ENCODE measurements at regions not wholly inside any gene's neighbourhood (a gene's known extent, or its start where the extent isn't known, plus 50 kb on each side); places are given as distances from the start of the nearest gene placed in this dataset.
"Not testable (repeated sequence)": the region's sequence is repeated elsewhere in the genome, so short reads cannot be mapped to it uniquely, and the experiment has no call there.

DNA sequence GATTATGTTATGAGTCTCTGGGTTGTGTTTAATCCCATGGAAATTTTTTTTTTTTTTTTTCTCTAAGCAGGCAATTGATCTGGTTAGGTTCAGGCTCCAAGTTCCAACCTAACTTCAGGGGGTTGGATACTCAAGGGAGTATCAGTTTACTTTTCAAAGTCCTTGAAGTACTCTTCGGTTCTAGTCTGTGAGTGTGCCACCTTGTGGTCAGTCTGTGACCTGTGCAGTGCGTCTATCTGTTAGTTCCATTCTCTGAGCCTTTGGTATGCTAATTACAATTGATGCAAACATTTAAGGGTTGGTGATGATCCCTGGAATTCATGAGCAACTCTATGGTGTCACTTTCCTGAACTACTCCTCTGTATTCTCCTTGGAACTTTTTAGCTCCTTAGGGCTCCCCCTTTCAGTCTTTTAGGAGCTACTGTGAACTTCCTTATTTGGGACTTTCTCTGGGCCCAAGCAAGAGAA lies 342.0 kb downstream of the SOX4 start:
- no peak for DNase-seq
- Mint-ChIP-seq H3K27ac (no peak overlapping the region), H3K27me3 (peaks cover 0 to 1% of the 10 kb centered on the region in 2 donors), H3K36me3 (no peaks in the 10 kb centered on the region), H3K4me1 (no peaks in the 10 kb centered on the region), H3K9me3 (peaks cover 0 to 20% (median 6%) of the 10 kb centered on the region in 8 donors), H3K4me3 (no peak overlapping the region)
- no peaks in the 10 kb centered on the region for H3K4me1 ChIP-seq (ENCODE audit: insufficient read depth, low read length)
- H3K27me3 ChIP-seq (ENCODE audit: insufficient read depth, low read length): no peaks in the 10 kb centered on the region
- H3K9me3 ChIP-seq (ENCODE audit: control insufficient read depth in 1 of 2, low read length in 2 of 2): no peaks in the 10 kb centered on the region
- H3K27ac ChIP-seq (ENCODE audit: low read depth, low read length): no peak overlapping the region
- ChIA-PET POLR2A (ENCODE audit: partially characterized antibody) (interaction anchor here (0.7 kb wide), 1 partner anchor 452 kb away, joined by 3 read pairs; no protein-coding TSS in a partner anchor), CTCF (ENCODE audit: partially characterized antibody) (no interaction called here)
- no peaks in the 10 kb centered on the region for H3K36me3 ChIP-seq (ENCODE audit: insufficient read depth, low read length)
- no peak overlapping the region for H3K4me3 ChIP-seq (ENCODE audit: low read length in 2 of 2)
- intact Hi-C loops (cut with micrococcal nuclease): no loop called here

DNA sequence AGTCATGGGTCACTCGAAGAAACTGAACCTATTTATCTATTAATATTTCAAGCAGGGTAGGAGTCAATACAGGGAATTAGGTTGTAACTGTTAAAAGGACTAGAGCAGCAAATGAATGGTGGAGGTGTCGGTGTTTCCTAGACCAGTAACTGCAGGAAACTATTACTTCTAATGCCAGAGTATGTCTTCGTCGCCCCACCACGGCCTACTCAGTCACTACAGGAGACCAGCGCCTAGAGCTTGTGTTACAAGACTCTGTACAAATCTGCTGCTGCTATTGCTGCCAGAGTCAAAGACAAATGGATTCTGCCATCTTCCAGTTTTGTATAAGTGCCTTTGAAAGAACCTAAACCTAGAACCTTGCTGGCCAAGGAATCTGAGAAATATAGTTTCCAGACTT lies 343.9 kb downstream of the SOX4 start:
- Mint-ChIP-seq H3K27me3 (peaks cover 0 to 1% of the 10 kb centered on the region in 2 donors), H3K4me1 (no peaks in the 10 kb centered on the region), H3K27ac (no peak overlapping the region), H3K4me3 (no peak overlapping the region), H3K9me3 (peaks cover 0 to 20% (median 5%) of the 10 kb centered on the region in 8 donors), H3K36me3 (no peaks in the 10 kb centered on the region)
- Histone ChIP-seq H3K4me3 (ENCODE audit: low read length in 2 of 2) (no peak overlapping the region), H3K4me1 (ENCODE audit: insufficient read depth, low read length) (no peaks in the 10 kb centered on the region), H3K27me3 (ENCODE audit: insufficient read depth, low read length) (no peaks in the 10 kb centered on the region), H3K36me3 (ENCODE audit: insufficient read depth, low read length) (no peaks in the 10 kb centered on the region), H3K27ac (ENCODE audit: low read depth, low read length) (no peak overlapping the region), H3K9me3 (ENCODE audit: control insufficient read depth in 1 of 2, low read length in 2 of 2) (no peaks in the 10 kb centered on the region)
- intact Hi-C loops (cut with micrococcal nuclease): no loop called here
- ChIA-PET POLR2A (ENCODE audit: partially characterized antibody) (no interaction called here), CTCF (ENCODE audit: partially characterized antibody) (no interaction called here)
- no peak for DNase-seq

DNA sequence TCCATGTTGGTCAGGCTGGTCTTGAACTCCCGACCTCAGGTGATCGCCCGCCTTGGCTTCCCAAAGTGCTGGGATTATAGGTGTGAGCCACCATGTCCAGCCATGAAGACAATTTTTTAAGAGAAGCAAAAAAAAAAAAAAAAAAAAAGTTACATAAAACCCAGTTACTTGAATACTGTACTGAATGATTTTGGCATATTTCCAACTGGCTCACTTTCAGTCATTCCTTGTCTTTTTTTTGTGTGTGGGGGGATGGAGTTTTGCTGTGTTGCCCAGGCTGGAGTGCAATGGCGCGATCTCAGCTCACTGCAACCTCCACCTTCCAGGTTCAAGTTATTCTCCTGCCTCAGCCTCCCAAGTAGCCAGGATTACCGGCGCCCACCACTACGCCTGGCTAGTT lies 345.5 kb downstream of the SOX4 start:
- DNase-seq; H3K27ac ChIP-seq (ENCODE audit: low read depth, low read length); H3K36me3 Mint-ChIP-seq; intact Hi-C loops (cut with micrococcal nuclease); H3K36me3 ChIP-seq (ENCODE audit: insufficient read depth, low read length); H3K4me3 Mint-ChIP-seq; H3K27me3 ChIP-seq (ENCODE audit: insufficient read depth, low read length); POLR2A ChIA-PET (ENCODE audit: partially characterized antibody); H3K4me1 ChIP-seq (ENCODE audit: insufficient read depth, low read length); H3K27ac Mint-ChIP-seq; H3K9me3 ChIP-seq (ENCODE audit: control insufficient read depth in 1 of 2, low read length in 2 of 2); H3K4me3 ChIP-seq (ENCODE audit: low read length in 2 of 2); H3K4me1 Mint-ChIP-seq; H3K27me3 Mint-ChIP-seq: not testable (repeated sequence)
- CTCF ChIA-PET (ENCODE audit: partially characterized antibody): interaction anchor here (0.7 kb wide), 1 partner anchor 1186 kb away, joined by 3 read pairs; no protein-coding TSS in a partner anchor
- H3K9me3 Mint-ChIP-seq: peaks cover 0 to 15% (median 5%) of the 10 kb centered on the region in 8 donors

DNA sequence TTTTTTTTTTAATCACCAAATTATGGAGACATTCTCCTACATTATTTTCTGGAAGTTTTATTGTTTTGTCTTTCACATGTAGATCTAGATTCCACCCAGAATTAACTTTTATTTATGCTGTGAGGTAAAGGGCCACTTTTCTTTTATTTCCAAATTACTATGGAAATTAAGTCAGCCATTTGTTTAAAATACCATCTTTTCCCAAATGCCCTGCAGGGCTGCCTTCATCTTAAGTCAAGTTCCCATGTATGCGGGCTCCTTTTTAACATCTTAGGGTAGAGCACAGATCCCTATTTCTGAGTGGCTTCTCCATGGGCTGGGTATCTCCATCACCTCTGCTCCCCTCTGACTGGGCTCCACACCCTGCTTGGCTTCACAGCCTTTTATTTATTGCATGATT lies 348.4 kb downstream of the SOX4 start:
- no peaks in the 10 kb centered on the region for H3K9me3 ChIP-seq (ENCODE audit: control insufficient read depth in 1 of 2, low read length in 2 of 2)
- no peak overlapping the region for H3K4me3 ChIP-seq (ENCODE audit: low read length in 2 of 2)
- Mint-ChIP-seq H3K27me3 (no peaks in the 10 kb centered on the region), H3K27ac (no peak overlapping the region), H3K36me3 (no peaks in the 10 kb centered on the region), H3K9me3 (peaks cover 0 to 2% (median 0%) of the 10 kb centered on the region in 8 donors), H3K4me3 (no peak overlapping the region), H3K4me1 (no peaks in the 10 kb centered on the region)
- H3K27ac ChIP-seq (ENCODE audit: low read depth, low read length): no peak overlapping the region
- CTCF ChIA-PET (ENCODE audit: partially characterized antibody): no interaction called here
- H3K4me1 ChIP-seq (ENCODE audit: insufficient read depth, low read length): no peaks in the 10 kb centered on the region
- POLR2A ChIA-PET (ENCODE audit: partially characterized antibody): no interaction called here
- H3K27me3 ChIP-seq (ENCODE audit: insufficient read depth, low read length): no peaks in the 10 kb centered on the region
- intact Hi-C loops (cut with micrococcal nuclease): no loop called here
- no peaks in the 10 kb centered on the region for H3K36me3 ChIP-seq (ENCODE audit: insufficient read depth, low read length)
- no peak for DNase-seq

DNA sequence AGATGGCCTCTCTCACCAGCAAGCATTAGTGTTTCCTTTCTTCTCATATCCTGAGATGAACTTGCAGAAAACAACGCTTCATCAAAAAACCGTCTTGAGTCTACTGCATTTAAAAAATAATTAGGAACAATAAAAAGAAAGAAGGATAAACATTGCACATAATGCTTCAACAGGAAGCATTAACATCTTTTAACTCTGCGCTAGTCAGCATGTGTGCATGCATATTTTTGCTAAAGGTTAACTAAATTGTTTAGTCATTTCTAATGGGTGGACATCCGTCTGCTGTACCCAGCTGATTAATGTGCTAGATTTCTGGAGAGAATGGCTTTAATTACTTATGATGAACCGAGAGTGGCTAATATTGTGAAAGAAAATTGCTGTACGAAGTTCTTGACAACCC lies 349.3 kb downstream of the SOX4 start:
- CTCF ChIA-PET (ENCODE audit: partially characterized antibody): no interaction called here
- H3K4me3 Mint-ChIP-seq: no peak overlapping the region
- H3K36me3 Mint-ChIP-seq: no peaks in the 10 kb centered on the region
- H3K9me3 Mint-ChIP-seq: peaks cover 0 to 2% (median 0%) of the 10 kb centered on the region in 8 donors
- DNase-seq: no peak
- intact Hi-C loops (cut with micrococcal nuclease): no loop called here
- Histone ChIP-seq H3K4me1 (ENCODE audit: insufficient read depth, low read length) (no peaks in the 10 kb centered on the region), H3K27me3 (ENCODE audit: insufficient read depth, low read length) (no peaks in the 10 kb centered on the region), H3K4me3 (ENCODE audit: low read length in 2 of 2) (no peak overlapping the region), H3K27ac (ENCODE audit: low read depth, low read length) (no peak overlapping the region), H3K9me3 (ENCODE audit: control insufficient read depth in 1 of 2, low read length in 2 of 2) (no peaks in the 10 kb centered on the region), H3K36me3 (ENCODE audit: insufficient read depth, low read length) (no peaks in the 10 kb centered on the region)
- no peaks in the 10 kb centered on the region for H3K4me1 Mint-ChIP-seq
- POLR2A ChIA-PET (ENCODE audit: partially characterized antibody): no interaction called here
- H3K27ac Mint-ChIP-seq: no peak overlapping the region
- peaks cover 0 to 1% of the 10 kb centered on the region in 2 donors for H3K27me3 Mint-ChIP-seq

DNA sequence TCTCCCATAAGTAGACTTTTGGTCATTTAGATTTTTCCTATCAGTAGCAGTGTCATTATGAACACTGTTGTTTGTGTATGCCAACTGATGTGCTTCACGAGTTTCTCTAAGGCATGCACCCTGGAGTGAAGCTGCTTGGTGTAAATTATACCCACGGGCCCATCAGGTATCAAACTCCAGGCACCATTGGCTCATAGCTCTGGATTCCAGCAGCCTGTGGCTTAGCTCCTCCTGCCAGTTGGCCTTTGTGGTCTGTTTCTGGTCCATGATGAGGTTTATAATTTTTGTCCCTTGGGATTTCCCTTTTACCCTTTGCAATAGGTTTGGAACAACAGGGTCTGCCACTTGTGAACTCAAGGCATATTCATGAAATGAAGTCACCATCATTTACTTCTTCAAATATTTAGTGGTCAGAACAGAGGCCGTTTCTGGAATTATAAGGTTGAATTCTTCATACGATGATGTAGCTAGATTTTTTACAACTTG lies 350.5 kb downstream of the PRL start:
- intact Hi-C loops (cut with micrococcal nuclease): no loop called here
- Mint-ChIP-seq H3K4me3 (no peak overlapping the region), H3K4me1 (no peaks in the 10 kb centered on the region), H3K9me3 (peaks cover 0 to 2% (median 0%) of the 10 kb centered on the region in 8 donors), H3K36me3 (no peaks in the 10 kb centered on the region), H3K27me3 (peaks cover 0 to 2% of the 10 kb centered on the region in 2 donors), H3K27ac (no peak overlapping the region)
- Histone ChIP-seq H3K27me3 (ENCODE audit: insufficient read depth, low read length) (no peaks in the 10 kb centered on the region), H3K4me1 (ENCODE audit: insufficient read depth, low read length) (no peaks in the 10 kb centered on the region), H3K36me3 (ENCODE audit: insufficient read depth, low read length) (no peaks in the 10 kb centered on the region), H3K4me3 (ENCODE audit: low read length in 2 of 2) (no peak overlapping the region), H3K9me3 (ENCODE audit: control insufficient read depth in 1 of 2, low read length in 2 of 2) (no peaks in the 10 kb centered on the region), H3K27ac (ENCODE audit: low read depth, low read length) (no peak overlapping the region)
- ChIA-PET CTCF (ENCODE audit: partially characterized antibody) (no interaction called here), POLR2A (ENCODE audit: partially characterized antibody) (no interaction called here)
- DNase-seq: no peak

DNA sequence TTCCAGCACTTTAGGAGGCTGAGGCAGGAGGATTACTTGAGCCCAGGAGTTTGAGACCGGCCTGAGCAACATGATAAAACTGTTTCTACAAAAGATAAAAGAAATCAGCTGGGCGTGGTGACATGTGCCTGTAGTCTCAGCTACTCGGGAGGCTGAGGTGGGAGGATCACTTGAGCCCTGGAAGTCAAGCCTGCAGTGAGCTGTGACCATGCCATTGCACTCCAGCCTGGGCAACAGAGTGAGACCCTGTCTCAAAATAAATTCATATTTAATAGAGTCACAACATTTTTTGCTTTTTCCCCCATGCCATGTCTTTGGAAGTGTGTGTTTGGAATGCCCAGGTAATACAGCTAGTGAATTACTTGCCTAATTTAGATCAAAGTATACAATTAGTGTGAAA lies 349.6 kb downstream of the PRL start:
- intact Hi-C loops (cut with micrococcal nuclease); H3K36me3 ChIP-seq (ENCODE audit: insufficient read depth, low read length); H3K27ac Mint-ChIP-seq; H3K9me3 ChIP-seq (ENCODE audit: control insufficient read depth in 1 of 2, low read length in 2 of 2); H3K27ac ChIP-seq (ENCODE audit: low read depth, low read length); POLR2A ChIA-PET (ENCODE audit: partially characterized antibody); H3K9me3 Mint-ChIP-seq; H3K4me1 ChIP-seq (ENCODE audit: insufficient read depth, low read length); H3K36me3 Mint-ChIP-seq; CTCF ChIA-PET (ENCODE audit: partially characterized antibody); H3K27me3 ChIP-seq (ENCODE audit: insufficient read depth, low read length); DNase-seq; H3K27me3 Mint-ChIP-seq; H3K4me1 Mint-ChIP-seq; H3K4me3 Mint-ChIP-seq; H3K4me3 ChIP-seq (ENCODE audit: low read length in 2 of 2): not testable (repeated sequence)
